ENCODE measurements at regions not wholly inside any gene's neighbourhood (a gene's known extent, or its start where the extent isn't known, plus 50 kb on each side); places are given as distances from the start of the nearest gene placed in this dataset.
A peak's percentile ranks its signal among the peaks of the same experiment; 100 is the strongest.
"Not testable (repeated sequence)": the region's sequence is repeated elsewhere in the genome, so short reads cannot be mapped to it uniquely, and the experiment has no call there.

- no peak for DNase-seq (ENCODE audit: low spot score)
These were observed 91.9 kb upstream of the MED13 start for GRCh38 chr17:62156949-62157348.

DNA sequence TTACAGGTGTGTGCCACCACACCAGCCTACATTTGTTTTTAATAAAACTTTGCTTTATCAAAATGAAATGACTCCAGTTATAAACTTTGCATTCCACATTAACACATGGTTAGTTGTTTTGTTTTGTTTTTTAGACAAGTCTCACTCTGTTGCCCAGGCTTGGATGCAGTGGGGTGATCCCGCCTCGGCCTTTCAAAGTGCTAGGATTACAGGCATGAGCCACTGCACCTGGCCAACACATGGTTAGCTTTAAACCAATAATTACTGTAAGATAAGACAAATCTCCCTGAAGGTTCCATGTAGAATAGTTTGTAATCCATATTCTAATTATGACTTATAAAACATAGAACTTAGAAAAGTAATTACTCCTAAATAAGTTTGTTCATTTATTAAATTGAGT lies 89.8 kb upstream of the MED13 start:
- no peak for DNase-seq (ENCODE audit: low spot score)

DNA sequence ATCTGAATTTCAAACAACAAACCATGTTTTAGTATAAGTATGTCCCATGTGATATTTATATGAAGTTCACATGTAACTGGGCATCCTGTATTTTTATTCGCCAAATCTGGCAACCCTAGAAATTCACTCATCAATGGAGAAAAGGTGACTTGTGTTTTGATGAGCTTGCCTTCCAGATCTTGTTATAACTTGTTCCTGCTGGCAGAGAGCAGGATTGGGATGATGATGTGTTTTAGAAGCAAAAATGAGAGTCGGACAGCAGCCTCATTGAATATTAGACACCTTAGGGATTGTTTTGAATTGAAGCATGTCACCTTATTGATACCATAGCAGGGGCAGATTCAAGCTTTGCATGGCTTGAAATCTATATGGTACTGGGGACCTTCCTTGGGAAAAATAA lies 85.4 kb upstream of the MED13 start:
- DNase-seq (ENCODE audit: low spot score): no peak

DNA sequence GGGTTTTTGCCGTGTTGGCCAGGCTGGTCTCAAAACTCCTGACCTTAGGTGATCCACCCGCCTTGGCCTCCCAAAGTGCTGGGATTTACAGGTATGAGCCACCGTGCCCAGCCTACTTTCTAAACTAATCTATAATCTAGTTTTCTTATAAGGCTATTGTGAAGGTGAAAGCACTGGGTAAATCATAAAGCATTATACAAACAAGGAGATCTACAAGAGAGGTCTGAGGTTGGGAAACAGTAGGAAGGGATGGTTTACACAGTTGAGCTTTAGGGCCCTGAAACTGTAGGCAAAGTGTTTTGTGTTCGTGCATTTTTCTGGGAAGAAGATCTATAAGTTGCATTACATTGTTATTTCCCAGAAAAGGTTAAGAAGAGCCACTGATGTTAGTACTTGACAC lies 84.9 kb upstream of the MED13 start:
- DNase-seq (ENCODE audit: low spot score): no peak

GRCh38 chr17:62147284-62147683 lies 82.2 kb upstream of the MED13 start:
- DNase-seq (ENCODE audit: low spot score): no peak

DNA sequence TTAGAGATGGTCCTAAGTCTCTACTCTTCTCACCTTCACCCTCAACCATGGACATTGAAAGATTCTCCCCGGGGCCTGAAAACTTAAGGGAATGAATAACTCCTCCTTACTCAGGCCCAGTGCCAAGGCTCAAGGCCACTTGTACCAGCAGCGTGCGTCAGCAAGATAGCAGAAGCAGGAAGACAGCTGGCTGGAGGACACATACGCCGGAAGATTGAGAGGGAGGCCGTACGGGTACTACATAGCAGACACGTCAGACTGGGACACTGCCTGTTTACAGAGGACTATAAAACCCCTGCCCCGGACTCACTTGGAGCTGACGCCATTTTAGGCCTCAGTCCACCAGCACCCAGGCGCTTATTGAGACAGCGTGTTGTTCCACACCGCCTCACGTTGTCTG lies 75.8 kb upstream of the MED13 start:
- no peak for DNase-seq (ENCODE audit: low spot score)

GRCh38 chr17:62140376-62140775 lies 75.3 kb upstream of the MED13 start:
- no peak for DNase-seq (ENCODE audit: low spot score)

DNA sequence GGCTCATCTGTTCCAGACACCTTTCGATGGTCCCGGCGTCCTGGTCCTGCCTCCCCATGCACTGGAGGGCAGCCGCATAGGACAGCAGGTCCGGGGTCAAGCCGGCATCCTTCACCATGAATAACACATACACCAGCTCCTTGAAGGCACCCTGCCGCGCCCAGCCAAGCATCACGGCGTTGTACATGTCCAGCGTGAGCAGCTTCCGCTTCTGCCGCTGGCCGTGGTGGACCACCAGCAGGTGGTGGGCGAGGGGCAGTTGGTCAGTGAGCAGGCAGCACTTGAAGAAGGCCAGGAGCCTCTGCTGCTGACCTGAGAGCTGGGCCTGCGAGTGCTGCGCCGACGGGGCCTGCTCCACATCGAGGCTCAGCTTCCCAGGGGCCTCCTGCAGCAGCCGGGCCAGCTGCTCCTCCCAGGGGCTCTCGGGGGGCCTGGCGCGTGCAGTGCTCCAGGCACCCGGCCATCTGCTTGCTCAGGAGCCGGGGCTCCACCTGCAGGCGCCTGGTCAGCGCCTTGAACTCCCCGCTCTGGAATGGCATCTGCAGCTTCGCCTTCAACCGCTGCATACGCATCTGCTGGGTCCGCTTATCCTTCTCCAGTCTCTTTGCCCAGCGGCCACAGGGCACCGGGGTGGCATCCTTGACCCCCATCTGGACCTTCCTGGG lies 74.7 kb upstream of the MED13 start:
- DNase-seq (ENCODE audit: low spot score): not testable (repeated sequence)

GRCh38 chr17:62139141-62139540 lies 74.1 kb upstream of the MED13 start:
- DNase-seq (ENCODE audit: low spot score): no peak

- not testable (repeated sequence) for DNase-seq (ENCODE audit: low spot score)
These were observed 73.6 kb upstream of the MED13 start for GRCh38 chr17:62138676-62139121.

DNA sequence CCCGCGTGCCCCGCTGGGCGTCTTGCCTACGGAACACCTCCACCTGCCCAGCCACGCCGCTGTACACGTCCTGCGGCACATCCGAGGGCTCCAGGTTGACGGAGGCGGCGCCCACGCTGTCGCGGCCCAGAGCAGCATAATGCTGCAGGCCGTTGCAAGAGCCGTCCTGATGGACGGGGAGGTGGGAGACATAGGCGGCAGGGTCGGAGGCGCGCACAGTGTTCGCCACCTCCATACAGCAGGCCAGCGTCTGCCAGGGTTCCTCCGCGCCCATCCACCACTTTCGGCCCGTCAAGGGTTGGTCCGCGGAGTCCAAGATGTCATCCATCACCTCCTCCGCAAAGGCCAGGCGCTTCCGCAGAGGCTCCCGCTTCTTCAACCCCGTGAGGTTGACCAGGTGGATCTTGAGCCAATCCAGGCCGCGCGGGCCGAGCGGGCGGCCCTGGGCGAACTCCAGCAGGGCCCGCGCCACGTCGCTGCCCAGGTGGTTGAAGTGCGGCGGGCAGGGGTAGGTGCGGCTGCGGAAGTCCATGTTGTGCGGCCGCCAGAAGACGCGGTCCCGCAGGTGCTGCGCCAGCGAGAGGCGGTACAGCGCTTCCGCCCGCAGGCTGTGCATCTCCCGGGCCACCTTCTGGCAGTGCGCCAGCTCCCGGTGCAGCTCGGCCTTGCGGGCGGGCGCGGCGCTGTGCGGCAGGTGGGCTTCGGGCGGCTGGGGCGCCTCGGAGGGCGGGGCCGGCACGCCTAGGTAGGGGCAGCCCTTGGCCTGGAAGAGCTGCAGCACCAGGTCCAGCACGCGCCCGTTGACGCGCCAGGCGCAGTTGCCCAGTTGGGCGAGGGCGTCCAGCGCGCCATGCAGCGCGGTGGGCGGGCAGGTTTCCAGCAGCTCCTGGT lies 72.9 kb upstream of the MED13 start:
- DNase-seq (ENCODE audit: low spot score): not testable (repeated sequence)

GRCh38 chr17:62137013-62137733 lies 72.1 kb upstream of the MED13 start:
- not testable (repeated sequence) for DNase-seq (ENCODE audit: low spot score)

DNA sequence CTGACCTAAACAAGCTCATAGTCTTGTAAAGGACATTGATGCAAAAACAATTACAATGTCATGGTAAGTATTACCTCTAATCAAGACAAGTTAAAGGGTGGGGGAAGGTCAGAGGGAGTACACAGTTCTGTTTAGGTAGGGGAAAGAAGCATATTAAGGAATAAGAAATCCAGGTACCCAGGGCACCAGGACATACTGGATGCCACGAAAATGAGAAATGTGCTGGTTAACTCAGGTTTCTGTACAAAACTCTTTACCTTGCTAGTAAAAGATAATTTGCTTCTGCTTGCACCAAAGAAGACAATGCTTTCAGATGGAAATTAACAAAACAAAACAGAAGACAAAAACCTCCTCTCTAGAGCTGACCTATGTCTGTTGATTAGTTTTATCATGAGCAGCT lies 70.7 kb upstream of the MED13 start:
- DNase-seq (ENCODE audit: low spot score): no peak

- DNase-seq (ENCODE audit: low spot score): not testable (repeated sequence)
These were observed 70.0 kb upstream of the MED13 start for GRCh38 chr17:62135096-62135495.

- no peak for DNase-seq (ENCODE audit: low spot score)
These were observed 69.3 kb upstream of the MED13 start for GRCh38 chr17:62134397-62134796.

DNA sequence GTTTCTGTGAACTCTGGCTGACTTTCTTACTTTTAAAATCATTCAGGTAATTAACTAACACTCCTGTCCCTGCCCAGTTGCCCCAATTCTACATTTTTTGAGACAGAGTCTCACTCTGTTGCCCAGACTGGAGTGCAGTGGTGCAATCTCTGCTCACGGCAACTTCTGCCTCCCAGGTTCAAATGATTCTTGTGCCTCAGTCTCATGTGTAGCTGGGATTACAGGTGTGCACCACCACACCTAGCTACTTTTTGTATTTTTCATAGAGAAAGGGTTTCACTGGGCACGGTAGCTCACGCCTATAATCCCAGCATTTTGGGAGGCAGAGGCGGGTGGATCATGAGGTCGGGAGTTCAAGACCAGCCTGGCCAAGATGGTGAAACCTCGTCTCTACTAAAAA lies 66.2 kb upstream of the MED13 start:
- DNase-seq (ENCODE audit: low spot score): not testable (repeated sequence)

- no peak for DNase-seq (ENCODE audit: low spot score)
These were observed 65.7 kb upstream of the MED13 start for GRCh38 chr17:62130739-62131138.

DNA sequence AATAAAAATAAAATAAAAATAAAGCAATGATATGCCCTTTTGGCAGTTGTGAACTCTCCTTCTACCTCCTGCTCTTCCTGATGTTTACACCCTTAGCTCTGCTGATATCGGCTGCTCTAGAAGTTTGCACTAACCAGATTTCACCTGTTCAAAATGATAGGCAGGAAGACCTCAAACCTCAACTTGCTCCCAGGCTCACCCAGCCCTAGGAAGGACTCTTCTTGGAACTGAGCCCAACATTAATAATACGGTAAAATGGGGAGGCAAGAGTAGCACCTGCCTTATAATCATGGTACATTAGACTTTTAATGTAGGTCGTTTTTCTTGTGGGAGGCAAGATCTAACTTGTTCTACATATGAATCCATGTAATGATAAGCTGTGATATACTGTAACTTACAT lies 61.2 kb upstream of the MED13 start:
- DNase-seq (ENCODE audit: low spot score): no peak

- no peak for DNase-seq (ENCODE audit: low spot score)
These were observed 60.2 kb upstream of the MED13 start for GRCh38 chr17:62125307-62125706.

GRCh38 chr17:62121025-62121730 lies 56.1 kb upstream of the MED13 start:
- peak; percentile 47 for DNase-seq (ENCODE audit: low spot score)

GRCh38 chr17:62119373-62119772 lies 54.3 kb upstream of the MED13 start:
- DNase-seq (ENCODE audit: low spot score): no peak
